ENCODE measurements at regions not wholly inside any gene's neighbourhood (a gene's known extent, or its start where the extent isn't known, plus 50 kb on each side); places are given as distances from the start of the nearest gene placed in this dataset.
"Not testable (repeated sequence)": the region's sequence is repeated elsewhere in the genome, so short reads cannot be mapped to it uniquely, and the experiment has no call there.

DNA sequence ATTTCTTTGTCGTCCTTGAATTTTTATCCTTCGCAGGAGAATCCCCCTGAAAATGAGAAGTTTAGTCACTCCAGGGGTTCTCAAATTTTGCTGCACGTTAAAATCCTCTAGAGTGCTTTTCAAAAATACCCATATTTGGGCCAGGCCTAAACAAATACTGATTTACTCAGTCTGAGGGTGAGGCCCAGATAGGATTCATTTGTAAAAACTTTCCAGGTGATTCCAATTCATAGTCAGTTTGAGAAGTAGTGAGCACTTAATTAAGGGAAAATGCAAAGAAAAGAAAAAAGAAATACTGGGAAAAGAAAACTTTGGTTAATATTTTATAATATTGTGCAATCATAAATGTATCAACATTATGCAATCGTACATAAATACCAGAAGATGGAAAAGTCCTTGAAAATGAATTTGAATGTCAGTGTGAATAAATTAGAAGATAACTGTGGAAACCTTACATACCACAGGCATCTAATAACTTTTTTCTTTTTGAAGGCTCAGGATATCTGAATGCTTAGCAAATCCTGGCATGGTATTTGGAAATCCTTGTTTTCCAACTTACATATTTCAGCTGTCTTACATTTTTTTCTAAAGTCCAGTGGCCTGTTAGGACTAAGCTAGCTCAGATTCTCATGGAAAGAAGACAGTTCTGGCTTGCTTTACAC lies 116.5 kb upstream of the DAPK1 start:
- Histone ChIP-seq H3K9ac (ENCODE audit: low read depth, low read length) (no peak overlapping the region), H3K36me3 (ENCODE audit: insufficient read depth, low read length) (no peaks in the 10 kb centered on the region)

DNA sequence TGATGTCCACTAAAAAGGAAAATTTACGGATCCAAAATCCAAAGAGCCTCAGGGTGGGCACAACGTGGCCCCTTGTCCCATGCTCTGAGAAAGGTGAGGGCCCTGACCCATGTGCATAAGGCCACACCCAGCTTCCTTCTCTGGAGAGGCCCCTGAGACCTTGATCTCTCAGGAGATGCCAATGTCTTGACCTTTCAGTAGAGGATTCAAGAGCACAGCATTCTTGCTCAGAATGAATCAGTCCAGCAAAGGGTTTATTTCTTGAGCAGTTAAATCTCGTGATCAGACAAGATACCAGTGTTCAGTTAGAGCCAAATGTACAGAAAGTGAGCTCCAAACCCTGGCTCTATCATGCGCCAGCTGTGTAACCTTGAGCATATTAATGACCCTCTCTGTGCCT lies 115.9 kb upstream of the DAPK1 start:
- no peaks in the 10 kb centered on the region for H3K36me3 ChIP-seq (ENCODE audit: insufficient read depth, low read length)
- H3K9me3 ChIP-seq (ENCODE audit: control insufficient read depth, insufficient read depth, low read length): no peaks in the 10 kb centered on the region
- no peak overlapping the region for H3K9ac ChIP-seq (ENCODE audit: low read depth, low read length)
- peaks cover 14% of the 10 kb centered on the region for H3K4me1 ChIP-seq (ENCODE audit: insufficient read depth, low read length)

More for the DNA sequence above, 116.5 kb upstream of the DAPK1 start:
- Histone ChIP-seq H3K4me1 (ENCODE audit: insufficient read depth, low read length) (peaks cover 19% of the 10 kb centered on the region), H3K9me3 (ENCODE audit: control insufficient read depth, insufficient read depth, low read length) (no peaks in the 10 kb centered on the region)

DNA sequence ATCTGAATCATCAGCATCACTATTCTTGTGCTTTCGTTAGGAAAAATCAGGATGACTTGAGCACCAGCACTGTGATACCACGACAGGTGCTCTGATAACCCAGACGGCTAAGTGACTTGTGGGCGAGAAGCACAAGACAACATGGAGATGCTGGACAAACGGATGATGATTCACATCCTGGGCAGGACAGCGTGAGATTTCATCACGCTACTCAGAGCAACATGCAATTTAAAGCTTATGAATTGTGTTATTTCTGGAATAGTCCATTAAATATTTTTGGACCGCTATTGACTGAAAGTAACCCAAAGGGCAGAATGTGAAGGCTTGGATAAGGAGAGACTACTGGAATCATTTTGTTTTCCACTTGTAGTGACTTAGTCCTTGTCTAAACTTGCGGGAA lies 114.8 kb upstream of the DAPK1 start:
- Histone ChIP-seq H3K9me3 (ENCODE audit: control insufficient read depth, insufficient read depth, low read length) (no peaks in the 10 kb centered on the region), H3K36me3 (ENCODE audit: insufficient read depth, low read length) (no peaks in the 10 kb centered on the region), H3K9ac (ENCODE audit: low read depth, low read length) (no peak overlapping the region), H3K4me1 (ENCODE audit: insufficient read depth, low read length) (peaks cover 16% of the 10 kb centered on the region)

DNA sequence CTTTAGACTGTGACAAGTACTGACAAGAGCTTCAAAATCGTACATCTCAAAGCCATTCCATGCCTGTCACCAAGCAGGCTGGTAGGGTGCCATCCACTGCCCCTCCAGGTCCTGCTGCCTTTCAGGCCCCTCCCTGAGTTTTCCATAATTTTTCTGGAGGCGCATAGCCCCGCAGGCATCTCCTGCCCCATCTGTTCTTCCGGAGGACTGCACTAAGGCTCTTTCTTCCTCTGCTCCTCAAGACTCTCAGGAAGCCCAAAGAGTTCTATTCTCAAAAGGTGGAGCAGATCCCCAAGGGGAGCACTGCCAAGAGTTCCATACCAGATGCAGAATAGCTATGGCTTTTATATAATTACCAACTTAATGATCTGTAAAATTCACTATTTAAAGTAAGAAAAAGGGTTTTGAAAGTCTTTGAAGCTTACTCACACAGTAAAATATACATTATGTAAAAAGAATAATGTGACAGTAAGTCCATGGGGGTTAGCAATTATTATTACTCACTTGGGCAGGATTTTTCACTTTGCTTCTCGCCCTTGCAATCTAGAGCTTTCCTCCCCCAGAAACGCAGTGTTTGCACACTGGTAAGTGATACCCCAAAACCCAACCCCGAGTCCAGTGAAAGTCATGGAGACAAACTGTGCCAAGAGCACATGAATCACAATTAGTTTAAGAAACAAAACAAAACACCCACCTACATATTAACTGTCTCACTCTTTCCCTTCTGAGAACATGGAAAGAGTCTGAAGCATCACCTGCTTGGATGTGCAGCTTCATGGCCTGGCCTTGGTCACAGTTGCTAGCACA lies 114.1 kb upstream of the DAPK1 start:
- Histone ChIP-seq H3K4me1 (ENCODE audit: insufficient read depth, low read length) (peaks cover 16% of the 10 kb centered on the region), H3K36me3 (ENCODE audit: insufficient read depth, low read length) (no peaks in the 10 kb centered on the region), H3K9me3 (ENCODE audit: control insufficient read depth, insufficient read depth, low read length) (no peaks in the 10 kb centered on the region)

DNA sequence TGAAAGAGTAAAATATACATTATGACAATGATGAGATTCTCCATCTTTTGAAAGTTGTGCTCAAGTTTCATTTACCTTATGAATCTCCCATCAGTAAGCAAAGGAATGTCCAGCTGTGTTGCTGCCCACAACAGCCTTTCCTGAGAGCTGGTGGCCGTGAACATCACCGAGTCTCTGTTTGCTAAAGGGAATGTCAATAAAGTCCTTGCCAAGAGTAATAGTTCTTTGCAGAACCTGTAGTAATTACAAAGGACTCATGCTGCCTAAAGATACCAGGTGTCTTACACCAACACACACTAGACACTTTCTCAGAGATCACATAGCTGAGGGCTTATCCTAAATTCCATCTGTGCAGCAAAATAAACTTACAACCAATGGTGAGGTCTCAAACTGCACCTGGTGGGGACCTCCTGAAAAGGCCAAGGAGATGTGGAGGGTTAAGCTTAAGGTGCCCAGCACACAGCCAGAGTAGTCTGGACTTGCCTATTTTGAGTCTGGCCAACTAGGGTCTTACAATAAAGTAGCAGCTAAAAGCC lies 111.1 kb upstream of the DAPK1 start:
- Histone ChIP-seq H3K4me1 (ENCODE audit: insufficient read depth, low read length) (peaks cover 21% of the 10 kb centered on the region), H3K9ac (ENCODE audit: low read depth, low read length) (no peak overlapping the region), H3K36me3 (ENCODE audit: insufficient read depth, low read length) (no peaks in the 10 kb centered on the region), H3K9me3 (ENCODE audit: control insufficient read depth, insufficient read depth, low read length) (no peaks in the 10 kb centered on the region)

More for the DNA sequence above, 114.1 kb upstream of the DAPK1 start:
- H3K9ac ChIP-seq (ENCODE audit: low read depth, low read length): no peak overlapping the region

DNA sequence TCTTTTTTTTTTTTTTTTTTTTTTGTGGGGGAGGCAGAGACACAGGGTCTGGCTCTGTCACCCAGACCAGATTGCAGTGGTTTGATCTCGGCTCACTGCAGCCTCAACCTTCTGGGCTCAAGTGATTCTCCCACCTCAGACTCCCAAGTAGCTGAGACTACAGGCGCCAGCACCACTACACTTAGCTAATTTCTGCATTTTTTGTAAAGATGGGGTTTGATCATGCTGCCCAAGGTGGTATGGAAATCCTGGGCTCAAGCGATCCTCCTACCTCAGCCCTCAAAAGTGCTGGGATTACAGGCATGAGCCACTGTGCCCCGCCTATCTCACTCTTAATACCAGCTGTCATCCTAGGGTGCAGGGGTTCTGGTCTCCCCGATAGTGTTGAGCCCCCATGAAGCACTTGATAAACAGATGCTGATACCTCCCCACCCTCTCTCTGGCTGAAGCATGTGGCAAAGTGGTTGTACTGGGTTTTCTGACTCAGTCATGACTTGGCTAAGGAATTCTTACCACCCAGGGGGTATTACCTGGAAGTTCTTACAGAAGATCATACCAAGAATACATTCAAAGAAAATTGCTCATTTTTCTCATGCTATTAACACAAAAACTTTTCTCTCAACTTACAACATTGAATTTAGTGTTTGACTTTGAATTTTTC lies 110.2 kb upstream of the DAPK1 start:
- H3K9ac ChIP-seq (ENCODE audit: low read depth, low read length): no peak overlapping the region
- H3K4me1 ChIP-seq (ENCODE audit: insufficient read depth, low read length): peaks cover 20% of the 10 kb centered on the region
- H3K36me3 ChIP-seq (ENCODE audit: insufficient read depth, low read length): no peaks in the 10 kb centered on the region
- H3K9me3 ChIP-seq (ENCODE audit: control insufficient read depth, insufficient read depth, low read length): peaks cover under 1% of the 10 kb centered on the region; the same call in 1 of the 2 replicates

DNA sequence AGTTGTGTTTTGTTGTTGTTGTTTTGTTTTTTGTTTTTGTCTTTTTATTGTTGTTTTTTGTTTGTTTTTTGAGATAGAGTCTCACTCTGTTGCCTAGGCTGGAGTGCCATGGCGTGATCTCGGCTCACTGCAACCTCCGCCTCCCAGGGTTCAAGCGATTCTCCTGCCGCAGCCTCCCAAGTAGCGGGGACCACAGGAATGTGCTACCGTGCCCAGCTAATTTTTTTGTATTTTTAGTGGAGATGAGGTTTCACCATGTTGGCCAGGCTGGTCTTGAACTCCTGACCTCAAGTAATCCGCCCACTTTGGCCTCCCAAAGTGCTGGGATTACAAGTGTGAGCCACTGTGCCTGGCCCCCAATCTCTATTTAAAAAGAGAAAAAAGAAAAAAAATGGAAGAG lies 109.0 kb upstream of the DAPK1 start:
- H3K9me3 ChIP-seq (ENCODE audit: control insufficient read depth, insufficient read depth, low read length); H3K9ac ChIP-seq (ENCODE audit: low read depth, low read length); H3K36me3 ChIP-seq (ENCODE audit: insufficient read depth, low read length): not testable (repeated sequence)
- H3K4me1 ChIP-seq (ENCODE audit: insufficient read depth, low read length): peaks cover 26% of the 10 kb centered on the region

DNA sequence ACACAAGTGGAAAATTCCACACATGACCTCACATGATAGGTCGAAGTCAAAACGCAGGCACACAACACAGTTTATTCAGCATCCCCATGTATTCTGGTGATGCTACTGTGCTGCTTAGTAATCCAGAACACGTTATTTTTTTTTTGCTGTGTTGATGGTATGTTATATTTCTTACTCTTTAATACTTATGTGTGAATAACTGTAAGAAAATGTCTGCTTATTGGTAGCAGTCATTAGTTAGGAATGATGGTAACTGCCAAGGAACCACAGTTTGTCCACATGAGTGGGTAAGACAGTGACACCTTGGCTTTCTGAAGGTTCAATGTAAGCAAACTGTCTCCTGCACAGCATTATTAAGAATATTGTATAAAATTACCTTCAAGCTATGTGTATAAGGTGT lies 107.7 kb upstream of the DAPK1 start:
- Histone ChIP-seq H3K4me1 (ENCODE audit: insufficient read depth, low read length) (peaks cover 32% of the 10 kb centered on the region), H3K9ac (ENCODE audit: low read depth, low read length) (no peak overlapping the region), H3K36me3 (ENCODE audit: insufficient read depth, low read length) (no peaks in the 10 kb centered on the region), H3K9me3 (ENCODE audit: control insufficient read depth, insufficient read depth, low read length) (peaks cover 5% of the 10 kb centered on the region; the same call in 1 of the 2 replicates)

DNA sequence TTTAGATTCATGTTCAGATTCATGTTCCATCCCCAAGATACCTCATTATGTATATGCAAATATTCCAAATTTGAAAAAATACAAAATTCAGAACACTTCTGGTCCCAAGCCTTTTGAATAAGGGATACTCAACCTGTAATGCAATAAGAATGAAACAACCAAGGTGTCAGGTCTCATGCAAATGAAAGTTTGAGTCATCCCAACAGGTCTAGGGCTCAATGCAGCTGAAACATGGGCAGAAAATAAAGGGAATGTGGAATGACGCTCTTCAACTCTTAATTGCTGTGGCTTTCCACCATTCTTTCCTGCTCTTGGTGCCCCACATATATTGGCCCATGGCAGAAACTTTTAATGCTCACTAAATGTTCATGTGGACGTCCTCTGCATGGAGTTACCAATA lies 107.3 kb upstream of the DAPK1 start:
- H3K36me3 ChIP-seq (ENCODE audit: insufficient read depth, low read length): no peaks in the 10 kb centered on the region
- H3K9ac ChIP-seq (ENCODE audit: low read depth, low read length): no peak overlapping the region
- H3K9me3 ChIP-seq (ENCODE audit: control insufficient read depth, insufficient read depth, low read length): peaks cover 5% of the 10 kb centered on the region; the same call in 1 of the 2 replicates
- H3K4me1 ChIP-seq (ENCODE audit: insufficient read depth, low read length): peaks cover 32% of the 10 kb centered on the region

DNA sequence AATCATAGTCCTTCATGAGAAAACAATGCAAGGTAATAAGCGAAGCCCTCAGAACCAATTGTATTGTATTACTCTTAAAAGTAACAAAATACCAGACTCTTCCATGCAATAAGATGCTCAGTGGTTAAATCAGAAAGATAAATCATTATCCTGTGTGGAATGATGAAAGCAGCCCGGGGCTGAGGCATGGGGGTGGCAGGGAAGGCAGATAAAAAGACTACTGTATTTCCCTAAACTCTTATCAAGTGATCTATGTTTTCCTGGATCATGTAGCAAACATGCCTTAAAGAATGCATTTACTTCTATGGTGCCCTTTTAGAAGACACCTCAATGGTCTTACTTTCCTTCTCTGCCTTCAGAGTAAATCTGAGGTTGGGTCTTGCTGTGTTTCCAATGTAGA lies 105.6 kb upstream of the DAPK1 start:
- H3K9ac ChIP-seq (ENCODE audit: low read depth, low read length): no peak overlapping the region
- H3K4me1 ChIP-seq (ENCODE audit: insufficient read depth, low read length): peaks cover 32% of the 10 kb centered on the region
- H3K36me3 ChIP-seq (ENCODE audit: insufficient read depth, low read length): no peaks in the 10 kb centered on the region
- H3K9me3 ChIP-seq (ENCODE audit: control insufficient read depth, insufficient read depth, low read length): peaks cover 5% of the 10 kb centered on the region; the same call in 1 of the 2 replicates

DNA sequence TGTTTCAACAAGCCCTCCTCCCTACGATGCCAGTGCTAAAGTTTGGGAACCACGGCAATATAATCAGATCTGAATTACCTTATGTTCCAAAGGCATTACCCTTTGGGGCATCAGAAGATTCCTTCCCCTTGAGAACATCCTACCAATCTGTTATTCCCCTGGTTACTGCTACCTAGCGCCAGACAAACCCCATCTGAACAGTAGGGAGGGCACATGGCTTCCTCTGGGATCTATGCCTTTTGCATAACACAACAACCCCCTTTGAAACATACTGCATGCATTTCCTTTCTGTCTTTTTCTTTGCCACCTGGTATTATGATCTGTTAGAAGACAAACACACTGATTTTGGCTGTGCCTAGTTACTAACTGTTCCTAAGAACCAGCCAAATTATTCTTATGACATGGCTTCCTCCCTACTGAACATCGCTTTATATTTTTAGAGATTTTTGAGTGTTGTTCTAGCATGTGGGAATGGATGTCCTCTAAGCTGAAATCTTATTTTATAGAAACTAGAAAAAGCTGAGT lies 103.9 kb upstream of the DAPK1 start:
- H3K9ac ChIP-seq (ENCODE audit: low read depth, low read length): no peak overlapping the region
- H3K4me1 ChIP-seq (ENCODE audit: insufficient read depth, low read length): peaks cover 32% of the 10 kb centered on the region
- H3K36me3 ChIP-seq (ENCODE audit: insufficient read depth, low read length): no peaks in the 10 kb centered on the region
- H3K9me3 ChIP-seq (ENCODE audit: control insufficient read depth, insufficient read depth, low read length): peaks cover 5% of the 10 kb centered on the region; the same call in 1 of the 2 replicates

DNA sequence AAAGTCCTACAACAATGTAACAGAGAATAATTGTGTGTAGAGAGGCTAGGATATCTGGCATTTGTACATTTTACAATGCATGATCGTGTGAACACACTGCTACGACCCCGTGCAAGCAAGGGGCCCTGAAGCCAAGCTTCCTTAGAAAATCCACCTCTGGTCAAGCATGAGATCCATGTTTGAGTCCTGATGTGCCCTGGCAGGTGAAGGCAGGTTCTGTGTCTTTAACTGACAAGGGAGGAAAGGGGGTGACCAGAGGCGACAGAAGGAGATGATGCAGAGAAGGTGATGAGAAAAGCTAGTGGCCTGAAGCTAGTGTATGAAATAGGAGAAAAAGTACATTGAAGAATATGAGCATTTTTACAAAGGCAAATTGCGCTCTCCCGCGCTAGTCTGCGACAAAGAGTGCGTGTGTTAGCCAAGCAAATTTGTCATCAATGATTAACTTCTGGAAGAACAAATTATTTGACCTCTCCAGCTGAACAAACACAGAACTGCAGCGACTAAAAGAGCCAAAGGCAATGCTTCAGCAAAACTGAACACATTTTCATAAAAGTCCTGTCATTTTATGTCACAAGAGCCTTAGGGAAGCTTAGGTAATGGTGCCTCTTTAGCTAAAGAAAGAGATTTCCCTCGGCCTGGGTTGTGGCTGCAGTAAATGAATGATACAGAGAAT lies 101.7 kb upstream of the DAPK1 start:
- H3K9me3 ChIP-seq (ENCODE audit: control insufficient read depth, insufficient read depth, low read length): peaks cover 5% of the 10 kb centered on the region; the same call in 1 of the 2 replicates
- H3K9ac ChIP-seq (ENCODE audit: low read depth, low read length): no peak overlapping the region
- H3K36me3 ChIP-seq (ENCODE audit: insufficient read depth, low read length): no peaks in the 10 kb centered on the region
- H3K4me1 ChIP-seq (ENCODE audit: insufficient read depth, low read length): peaks cover 25% of the 10 kb centered on the region

DNA sequence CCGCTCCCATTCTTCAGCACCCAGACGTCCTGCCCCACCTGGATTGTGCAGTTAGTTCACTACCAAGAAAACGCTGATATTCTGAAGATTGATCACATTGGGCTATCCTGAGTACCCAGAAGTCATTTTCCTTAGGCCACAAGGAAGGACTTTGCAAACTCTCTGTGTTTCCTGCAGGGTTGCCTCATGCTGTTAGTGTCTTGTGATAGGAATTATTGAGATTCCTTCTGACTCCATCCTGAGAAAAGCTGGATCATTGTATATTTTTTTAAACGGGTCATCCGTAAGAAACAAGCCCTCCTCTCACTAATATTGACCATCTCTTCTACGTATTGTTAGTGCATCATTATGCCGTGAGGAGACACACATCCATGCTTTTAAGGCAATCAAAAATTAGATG lies 96.0 kb upstream of the DAPK1 start:
- H3K4me1 ChIP-seq (ENCODE audit: insufficient read depth, low read length): peaks cover 47% of the 10 kb centered on the region
- H3K36me3 ChIP-seq (ENCODE audit: insufficient read depth, low read length): no peaks in the 10 kb centered on the region
- no peak overlapping the region for H3K9ac ChIP-seq (ENCODE audit: low read depth, low read length)
- no peaks in the 10 kb centered on the region for H3K9me3 ChIP-seq (ENCODE audit: control insufficient read depth, insufficient read depth, low read length)

DNA sequence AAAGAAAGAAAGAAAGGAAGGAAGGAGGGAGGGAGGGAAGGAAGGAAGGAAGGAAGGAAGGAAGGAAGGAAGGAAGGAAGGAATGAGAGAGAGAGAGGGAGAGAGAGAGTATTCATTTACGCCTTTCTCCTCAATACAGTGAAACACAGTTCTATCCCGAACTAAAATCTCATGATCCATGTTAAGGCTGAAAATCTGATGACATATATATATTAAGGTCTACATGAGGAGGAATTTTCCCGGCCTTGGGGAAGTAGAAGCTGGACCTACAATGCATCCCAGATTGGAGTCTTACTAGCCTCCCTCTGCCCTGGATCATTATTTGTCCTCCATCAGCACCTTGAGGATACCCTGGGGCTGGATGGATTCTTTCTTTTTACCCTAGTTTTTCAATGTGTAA lies 95.1 kb upstream of the DAPK1 start:
- Histone ChIP-seq H3K9me3 (ENCODE audit: control insufficient read depth, insufficient read depth, low read length) (no peaks in the 10 kb centered on the region), H3K4me1 (ENCODE audit: insufficient read depth, low read length) (peaks cover 49% of the 10 kb centered on the region), H3K36me3 (ENCODE audit: insufficient read depth, low read length) (no peaks in the 10 kb centered on the region), H3K9ac (ENCODE audit: low read depth, low read length) (no peak overlapping the region)
